ENCODE measurements at regions not wholly inside any gene's neighbourhood (a gene's known extent, or its start where the extent isn't known, plus 50 kb on each side); places are given as distances from the start of the nearest gene placed in this dataset.

- 72 to 84% methylated on average over 1 of the region's 1 CpG for WGBS, 2 donors
- TF ChIP-seq CTCF (IDR thresholded peaks at IDR 0.05), result no peak
- no peak for TF ChIP-seq POLR2A (IDR thresholded peaks at IDR 0.05)
- DNase-seq (ENCODE audit: low spot score in 2 of 2), result no peak
- no peak overlapping the region for H3K4me3 ChIP-seq (ENCODE audit: low read depth, poor library complexity, severe bottlenecking)
- intact Hi-C loops (cut with DNase I; ENCODE audit: low total_unique reads), result no loop called here
Observed at GRCh38 chr11:25200925-25201324, 704.1 kb downstream of the LUZP2 start.

DNA sequence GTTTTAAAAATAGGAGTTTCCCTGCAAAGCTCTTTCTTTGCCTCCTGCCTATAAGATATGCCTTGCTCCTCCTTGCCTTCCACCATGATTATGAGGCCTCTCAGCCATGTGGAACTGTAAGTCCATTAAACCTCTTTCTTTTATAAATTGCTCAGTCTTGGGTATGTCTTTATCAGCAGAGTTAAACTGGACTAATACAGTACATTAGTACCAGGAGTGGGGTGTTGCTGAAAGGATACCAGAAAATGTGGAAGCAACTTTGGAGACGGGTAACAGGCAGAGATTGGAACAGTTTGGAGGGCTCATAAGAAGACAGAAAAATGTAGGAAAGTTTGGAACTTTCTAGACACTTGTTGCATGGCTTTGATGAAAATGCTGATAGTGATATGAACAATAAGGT, 709.9 kb downstream of the LUZP2 start:
- WGBS, 2 donors, result 74 to 86% methylated on average over 1 of the region's 1 CpG

DNA sequence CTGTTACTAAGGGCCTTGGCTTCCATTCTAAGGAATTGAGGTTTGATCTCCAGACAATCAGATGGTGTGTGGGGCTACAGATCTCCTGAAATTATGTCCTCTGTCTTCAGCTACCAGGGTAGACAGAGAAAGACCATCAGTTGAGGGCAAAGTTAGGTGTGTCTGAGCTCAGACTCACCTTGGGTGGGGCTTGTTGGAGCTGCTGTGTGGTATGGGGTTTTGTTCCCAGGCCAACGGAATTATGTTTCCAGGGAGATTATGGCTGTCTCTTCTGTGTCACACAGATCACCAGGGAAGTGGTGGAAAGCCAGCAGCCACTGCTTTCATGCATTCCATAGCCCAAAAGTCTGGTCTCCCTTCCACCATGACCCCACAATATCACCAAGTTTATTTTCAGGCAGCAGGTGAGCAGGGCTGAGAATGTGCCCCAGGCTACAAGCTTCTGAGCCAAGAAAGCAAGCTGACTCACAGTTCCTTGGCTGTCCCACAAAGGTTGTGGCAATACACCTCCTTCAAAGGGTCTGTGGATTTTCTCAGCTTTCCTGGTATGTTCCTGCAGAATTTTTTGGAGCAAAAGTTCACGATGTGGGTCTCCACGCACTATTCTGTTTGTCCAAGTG, 714.9 kb downstream of the LUZP2 start:
- intact Hi-C loops (cut with DNase I; ENCODE audit: low total_unique reads), result no loop called here
- TF ChIP-seq CTCF (IDR thresholded peaks at IDR 0.05) (no peak), POLR2A (IDR thresholded peaks at IDR 0.05) (no peak)
- DNase-seq (ENCODE audit: low spot score in 2 of 2), result peak in 1 of 2 donors; percentile 19
- 50 to 58% methylated on average over 3 of the region's 3 CpGs for WGBS, 2 donors
- no peak overlapping the region for H3K4me3 ChIP-seq (ENCODE audit: low read depth, poor library complexity, severe bottlenecking)

More for the DNA sequence above, 709.9 kb downstream of the LUZP2 start:
- H3K4me3 ChIP-seq (ENCODE audit: low read depth, poor library complexity, severe bottlenecking), result no peak overlapping the region
- intact Hi-C loops (cut with DNase I; ENCODE audit: low total_unique reads), result no loop called here
- DNase-seq (ENCODE audit: low spot score in 2 of 2), result no peak
- TF ChIP-seq CTCF (IDR thresholded peaks at IDR 0.05), result no peak
- no peak for TF ChIP-seq POLR2A (IDR thresholded peaks at IDR 0.05)

DNA sequence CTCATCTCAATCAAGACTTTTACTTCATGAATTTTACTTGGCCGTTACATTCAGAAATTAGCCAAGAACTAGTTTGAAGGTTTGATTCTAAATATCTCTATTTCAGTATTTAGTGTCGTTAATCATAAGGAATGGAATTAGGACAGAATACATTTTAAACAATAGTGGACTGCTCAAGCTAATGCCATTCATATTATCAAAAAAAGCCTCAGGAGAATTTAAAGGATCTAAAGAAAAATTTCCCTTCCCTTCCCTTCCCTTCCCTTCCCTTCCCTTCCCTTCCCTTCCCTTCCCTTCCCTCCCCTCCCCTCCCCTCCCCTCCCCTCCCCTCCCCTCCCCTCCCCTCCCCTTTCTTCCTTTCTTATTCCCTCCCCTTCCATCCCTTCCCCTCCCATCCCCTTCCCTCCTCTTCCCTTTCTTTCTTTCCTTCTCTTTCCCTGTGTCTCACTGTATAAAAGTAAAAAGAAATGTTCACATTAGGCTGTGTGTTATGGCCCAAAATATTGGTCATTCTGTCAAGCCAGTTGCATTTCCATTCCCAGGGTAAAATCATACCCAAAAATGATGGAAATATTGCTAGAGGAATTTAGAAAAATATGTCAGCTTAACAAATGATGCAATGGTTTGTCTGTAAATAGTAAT, 717.8 kb downstream of the LUZP2 start:
- intact Hi-C loops (cut with DNase I; ENCODE audit: low total_unique reads), result no loop called here
- no peak overlapping the region for H3K4me3 ChIP-seq (ENCODE audit: low read depth, poor library complexity, severe bottlenecking)
- no peak for DNase-seq (ENCODE audit: low spot score in 2 of 2)
- 89 to 95% methylated on average over 2 of the region's 2 CpGs for WGBS, 2 donors
- TF ChIP-seq CTCF (IDR thresholded peaks at IDR 0.05), result no peak
- no peak for TF ChIP-seq POLR2A (IDR thresholded peaks at IDR 0.05)

DNA sequence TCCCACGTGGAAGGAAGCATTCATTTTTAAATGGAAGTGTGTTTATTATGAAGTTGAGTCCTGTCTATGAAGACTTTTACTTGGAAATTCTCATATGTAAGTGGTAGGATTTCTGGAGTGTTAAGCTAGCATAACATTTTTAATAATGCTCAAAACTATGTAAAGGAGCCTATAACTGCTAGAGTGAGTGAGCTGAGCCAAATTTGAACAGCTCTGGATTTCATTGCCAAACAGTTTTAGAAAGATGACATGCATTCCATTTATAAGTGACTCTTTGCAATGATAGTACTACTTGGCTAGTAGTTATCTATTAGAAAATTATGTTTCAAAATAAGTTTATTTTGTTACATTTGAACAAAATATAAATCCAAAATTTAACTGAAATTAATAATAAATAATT, 721.2 kb downstream of the LUZP2 start:
- intact Hi-C loops (cut with DNase I; ENCODE audit: low total_unique reads), result no loop called here
- WGBS, 2 donors, result 63 to 65% methylated on average over 1 of the region's 1 CpG
- H3K4me3 ChIP-seq (ENCODE audit: low read depth, poor library complexity, severe bottlenecking), result no peak overlapping the region
- DNase-seq (ENCODE audit: low spot score in 2 of 2), result no peak
- no peak for TF ChIP-seq POLR2A (IDR thresholded peaks at IDR 0.05)
- no peak for TF ChIP-seq CTCF (IDR thresholded peaks at IDR 0.05)

DNA sequence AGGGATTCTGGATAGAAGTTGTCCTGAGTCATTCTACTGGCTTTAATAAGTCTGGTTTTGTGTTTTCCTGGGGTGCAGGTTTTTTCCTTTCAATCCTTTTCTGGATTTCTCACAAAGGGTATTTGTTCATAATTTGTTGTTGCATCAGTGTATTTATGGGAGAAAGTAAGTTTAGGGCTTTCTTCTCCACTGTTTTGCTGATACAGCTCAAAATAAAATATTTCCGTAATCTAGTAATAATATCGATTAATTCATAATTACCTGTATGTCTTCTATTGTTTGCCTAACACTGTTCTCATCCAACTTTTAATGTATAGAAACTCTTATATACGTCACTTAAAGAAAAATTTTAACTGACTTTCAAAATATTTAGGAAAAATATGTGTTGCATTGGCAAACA, 728.2 kb downstream of the LUZP2 start:
- intact Hi-C loops (cut with DNase I; ENCODE audit: low total_unique reads), result no loop called here
- H3K4me3 ChIP-seq (ENCODE audit: low read depth, poor library complexity, severe bottlenecking), result no peak overlapping the region
- TF ChIP-seq CTCF (IDR thresholded peaks at IDR 0.05) (no peak), POLR2A (IDR thresholded peaks at IDR 0.05) (no peak)
- DNase-seq (ENCODE audit: low spot score in 2 of 2), result no peak
- WGBS, 2 donors, result 73 to 90% methylated on average over 3 of the region's 3 CpGs
